ENCODE measurements at regions not wholly inside any gene's neighbourhood (a gene's known extent, or its start where the extent isn't known, plus 50 kb on each side); places are given as distances from the start of the nearest gene placed in this dataset.

- no peak for TF ChIP-seq BRD4 (IDR thresholded peaks at IDR 0.05)
- TF ChIP-seq JUND (IDR thresholded peaks at IDR 0.05; ENCODE audit: borderline replicate concordance, low read depth, low read length) = no peak
- no peak for TF ChIP-seq JUND (tag; IDR thresholded peaks at IDR 0.05; ENCODE audit: borderline replicate concordance, low read depth, low read length)
- no peak for TF ChIP-seq PHF8 (IDR thresholded peaks at IDR 0.05; ENCODE audit: borderline replicate concordance, low read length)
- TF ChIP-seq, protein P1, sequence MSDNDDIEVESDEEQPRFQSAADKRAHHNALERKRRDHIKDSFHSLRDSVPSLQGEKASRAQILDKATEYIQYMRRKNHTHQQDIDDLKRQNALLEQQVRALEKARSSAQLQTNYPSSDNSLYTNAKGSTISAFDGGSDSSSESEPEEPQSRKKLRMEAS (CRISPR knock-in tag; IDR thresholded peaks at IDR 0.05) = no peak
These were observed 527.0 kb upstream of the MGMT start for GRCh38 chr10:128940081-128940480.

All from K562 (cell line).